ENCODE measurements at regions not wholly inside any gene's neighbourhood (a gene's known extent, or its start where the extent isn't known, plus 50 kb on each side); places are given as distances from the start of the nearest gene placed in this dataset.

DNA sequence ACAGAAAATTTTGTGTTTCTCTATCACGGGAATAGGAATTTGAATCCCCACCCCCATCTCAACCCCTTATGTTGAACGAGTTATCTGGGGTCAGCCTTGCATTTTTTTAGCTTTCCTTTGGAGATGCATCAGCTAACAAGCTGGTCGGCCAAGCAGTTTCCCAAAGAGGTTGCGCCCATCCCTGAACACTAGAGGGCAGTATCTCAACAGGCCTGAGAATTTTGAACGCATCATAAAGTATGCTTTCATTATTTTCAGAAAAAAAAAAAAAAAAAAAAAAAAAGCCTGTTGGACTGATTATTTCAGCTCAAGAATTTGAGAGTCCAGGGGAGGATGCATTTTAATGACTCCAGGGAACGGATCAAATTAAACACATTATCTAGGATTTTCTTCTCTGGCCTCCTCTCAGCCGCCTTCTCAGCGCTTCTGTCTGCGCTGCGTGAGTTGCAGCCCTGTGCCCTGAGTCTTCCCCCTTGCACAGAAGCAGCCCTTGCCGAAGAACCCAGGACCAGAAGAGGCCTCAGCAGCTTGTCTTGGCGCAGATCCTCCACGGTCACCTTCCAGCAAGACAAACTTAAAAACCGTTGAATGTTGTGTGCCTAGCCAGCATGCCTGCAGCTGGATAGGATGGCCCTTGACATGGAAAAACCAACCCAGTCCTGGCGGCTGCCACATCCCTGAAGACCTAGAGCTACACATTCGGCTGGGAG, 76.6 kb upstream of the GZMB start:
- TF ChIP-seq CTCF (IDR thresholded peaks at IDR 0.05; ENCODE audit: low read length) (peak; percentile 76), EZH2 (IDR thresholded peaks at IDR 0.05; ENCODE audit: borderline replicate concordance, low read length) (no peak)

All from OCI-LY1 (cell line).